H1 (cell line): ENCODE measurements at regions not wholly inside any gene's neighbourhood (a gene's known extent, or its start where the extent isn't known, plus 50 kb on each side); places are given as distances from the start of the nearest gene placed in this dataset.

Experiments
- CTCF ChIA-PET: fragments of 300-600 bp; sonication (Branson Sonifier 250); formaldehyde crosslinking; loops from one replicate; lab custom pipeline; 2021; ENCODE audit not compliant: partially characterized antibody; lab: Charles Lee
- POLR2A ChIA-PET: fragments of 300-600 bp; sonication (Branson Sonifier 250); formaldehyde crosslinking; loops from one replicate; lab custom pipeline; 2021; ENCODE audit warnings: inconsistent platforms; ENCODE audit not compliant: partially characterized antibody; lab: Charles Lee
- DNase-seq, 2 experiments: peaks; one replicate each; pipeline versions ENCODE4 v3.0.0 to v3.0.0-alpha.2; 2010 to 2022; ENCODE audit warnings: low spot score in 2 of 2, low read depth in 1 of 2, mixed read lengths in 1 of 2
- FAIRE-seq: peaks from 2 replicates; lab custom pipeline; 2011; peaks lifted over from hg19 to GRCh38; lab: Jason Lieb, UNC
- H2AFZ ChIP-seq: 2 replicates; pipeline ENCODE4 v1.8.1; 2012; ENCODE audit warnings: low read length, inconsistent platforms
- H2AK5ac ChIP-seq: 2 replicates; pipeline ENCODE4 v1.6.1; 2013; ENCODE audit warnings: low read depth, low read length
- H2BK120ac ChIP-seq: replicated peaks from 2 replicates; pipeline ENCODE3; 2013; ENCODE audit warnings: low read depth, low read length, inconsistent platforms
- H2BK12ac ChIP-seq: 2 replicates; pipeline ENCODE4 v1.6.1; 2013; ENCODE audit warnings: low read depth, low read length
- H2BK15ac ChIP-seq: 2 replicates; pipeline ENCODE4 v1.6.1; 2013; ENCODE audit warnings: low read length
- H2BK20ac ChIP-seq: 2 replicates; pipeline ENCODE4 v1.6.1; 2013; ENCODE audit warnings: low read length
- H2BK5ac ChIP-seq: 2 replicates; pipeline ENCODE4 v1.6.1; 2013; ENCODE audit warnings: low read depth, low read length
- H3K14ac ChIP-seq: 2 replicates; pipeline ENCODE4 v1.6.1; 2013; ENCODE audit warnings: inconsistent platforms; ENCODE audit not compliant: insufficient read length
- H3K18ac ChIP-seq: 2 replicates; pipeline ENCODE4 v1.6.1; 2013; ENCODE audit warnings: low read length; ENCODE audit errors: extremely low read depth
- H3K23ac ChIP-seq: 2 replicates; pipeline ENCODE4 v1.6.1; 2013; ENCODE audit warnings: inconsistent platforms; ENCODE audit not compliant: insufficient read length
- H3K23me2 ChIP-seq: 2 replicates; pipeline ENCODE4 v1.6.1; 2013; ENCODE audit warnings: low read depth, low read length
- H3K27ac ChIP-seq: 2 replicates; pipeline ENCODE4 v1.6.1; 2011; ENCODE audit warnings: low read depth, low read length, inconsistent platforms
- H3K27me3 ChIP-seq, 4 experiments: replicated peaks in 1 of 4; 1 replicate in 1 of 4; 2 replicates in 3 of 4; pipeline versions ENCODE4 v1.6.1 to v1.8.1; 2011 to 2013; ENCODE audit warnings: low read length in 3 of 4, mild to moderate bottlenecking in 3 of 4, inconsistent platforms in 2 of 4, mixed read lengths in 2 of 4, moderate library complexity in 1 of 4; ENCODE audit not compliant: control insufficient read depth in 3 of 4, insufficient read depth in 3 of 4; ENCODE audit errors: extremely low read depth in 1 of 4
- H3K36me3 ChIP-seq, 4 experiments: 2 replicates each; pipeline versions ENCODE4 v1.6.1 to v1.8.1; 2011 to 2013; ENCODE audit warnings: mild to moderate bottlenecking in 4 of 4, low read length in 3 of 4, moderate library complexity in 2 of 4, control low read depth in 1 of 4, inconsistent platforms in 1 of 4; ENCODE audit not compliant: insufficient read depth in 4 of 4, control insufficient read depth in 2 of 4
- H3K4ac ChIP-seq: replicated peaks from 2 replicates; pipeline ENCODE3; 2013; ENCODE audit warnings: low read length, low read depth, mixed read lengths, inconsistent platforms; ENCODE audit not compliant: insufficient read length
- H3K4me1 ChIP-seq, 4 experiments: replicated peaks in 1 of 4; 1 replicate in 1 of 4; 2 replicates in 3 of 4; pipeline versions ENCODE4 v1.6.1 to v1.8.1; 2011 to 2013; ENCODE audit warnings: low read length in 3 of 4, inconsistent platforms in 2 of 4, mixed read lengths in 1 of 4; ENCODE audit not compliant: insufficient read depth in 4 of 4, control insufficient read depth in 3 of 4
- H3K4me2 ChIP-seq, 2 experiments: 2 replicates each; pipeline versions ENCODE4 v1.6.1 to v1.8.1; 2011 to 2013; ENCODE audit warnings: low read depth in 2 of 2, low read length in 2 of 2, control low read depth in 1 of 2, inconsistent platforms in 1 of 2, mild to moderate bottlenecking in 1 of 2; ENCODE audit not compliant: insufficient read depth in 1 of 2
- H3K4me3 ChIP-seq, 4 experiments: fragments of 200-600, 300-600 bp in 1 of 4; sonication (generic), shearing (Covaris generic), sonication (Bioruptor Twin) in 1 of 4; 2 replicates each; pipeline versions ENCODE4 v1.5.1 to v1.8.1; 2011 to 2016; ENCODE audit warnings: low read length in 4 of 4, low read depth in 3 of 4, control low read depth in 2 of 4, inconsistent platforms in 2 of 4, mild to moderate bottlenecking in 2 of 4, mixed read lengths in 1 of 4, moderate library complexity in 1 of 4; ENCODE audit not compliant: insufficient read depth in 2 of 4; ENCODE audit errors: extremely low read depth in 1 of 4
- H3K56ac ChIP-seq: replicated peaks from 2 replicates; pipeline ENCODE3; 2013; ENCODE audit warnings: low read depth, mild to moderate bottlenecking, mixed read lengths, low read length, inconsistent platforms; ENCODE audit not compliant: insufficient read length
- H3K79me1 ChIP-seq: 2 replicates; pipeline ENCODE4 v1.6.1; 2013; ENCODE audit warnings: low read depth, low read length, control low read depth
- H3K79me2 ChIP-seq, 2 experiments: 2 replicates each; pipeline versions ENCODE4 v1.6.1 to v1.8.1; 2012 to 2013; ENCODE audit warnings: low read length in 2 of 2, mild to moderate bottlenecking in 2 of 2, inconsistent platforms in 1 of 2; ENCODE audit not compliant: insufficient read depth in 2 of 2, control insufficient read depth in 1 of 2
- H3K9ac ChIP-seq, 4 experiments: replicated peaks in 1 of 4; 1 replicate in 1 of 4; 2 replicates in 3 of 4; pipeline versions ENCODE4 v1.6.1 to v1.8.1; 2011 to 2013; ENCODE audit warnings: low read depth in 3 of 4, low read length in 3 of 4, control low read depth in 2 of 4, mild to moderate bottlenecking in 2 of 4, moderate library complexity in 2 of 4, inconsistent platforms in 1 of 4; ENCODE audit errors: extremely low read depth in 1 of 4
- H3K9me3 ChIP-seq, 2 experiments: 2 replicates each; pipeline versions ENCODE4 v1.6.1 to v1.8.1; 2012 to 2013; ENCODE audit warnings: mild to moderate bottlenecking in 2 of 2, moderate library complexity in 2 of 2, control low read depth in 1 of 2, inconsistent platforms in 1 of 2, low read depth in 1 of 2, low read length in 1 of 2, mixed read lengths in 1 of 2; ENCODE audit not compliant: insufficient read depth in 2 of 2
- H4K20me1 ChIP-seq, 2 experiments: replicated peaks in 1 of 2; 2 replicates each; pipeline versions ENCODE3 to v1.8.1; 2011 to 2013; ENCODE audit warnings: inconsistent platforms in 2 of 2, low read length in 2 of 2, mild to moderate bottlenecking in 1 of 2; ENCODE audit not compliant: insufficient read depth in 2 of 2, control insufficient read depth in 1 of 2
- H4K5ac ChIP-seq: 2 replicates; pipeline ENCODE4 v1.6.1; 2013; ENCODE audit warnings: low read length, low read depth, mixed read lengths, inconsistent platforms; ENCODE audit not compliant: insufficient read length
- H4K8ac ChIP-seq: 2 replicates; pipeline ENCODE4 v1.8.0; 2013; ENCODE audit warnings: mild to moderate bottlenecking, moderate library complexity, low read length, inconsistent platforms; ENCODE audit not compliant: insufficient read depth; ENCODE audit errors: extremely low read depth
- H4K91ac ChIP-seq: replicated peaks from 2 replicates; pipeline ENCODE3; 2013; ENCODE audit warnings: low read length, mixed read lengths, inconsistent platforms; ENCODE audit not compliant: insufficient read length
- SIN3A ChIP-seq, 2 experiments: IDR thresholded peaks in 1 of 2; conservative IDR thresholded peaks in 1 of 2; 2 replicates each; pipeline ENCODE4 v1.6.1; 2011 to 2012; ENCODE audit warnings: low read length in 2 of 2, improper control_type of control experiment in 1 of 2, low read depth in 1 of 2, mild to moderate bottlenecking in 1 of 2
- SRF ChIP-seq: IDR thresholded peaks from 2 replicates; pipeline ENCODE4 v1.6.1; 2011; ENCODE audit warnings: mild to moderate bottlenecking, low read depth, low read length, moderate library complexity

- H2BK12ac ChIP-seq: no peak overlapping the region
- H2BK15ac ChIP-seq: no peak overlapping the region
- CTCF ChIA-PET: no interaction called here
These were observed 341.8 kb upstream of the SMARCA2 start for GRCh38 chr9:1673300-1673699.

More at GRCh38 chr9:1673300-1673699, 341.8 kb upstream of the SMARCA2 start:
- Histone ChIP-seq H3K4me1 (no peaks in the 10 kb centered on the region), H3K56ac (no peak overlapping the region), H3K27ac (no peak overlapping the region), H4K8ac (no peak overlapping the region), H4K20me1 (no peaks in the 10 kb centered on the region), H3K79me2 (no peaks in the 10 kb centered on the region), H3K79me1 (no peaks in the 10 kb centered on the region), H3K4me3 (no peak overlapping the region), H4K91ac (no peak overlapping the region), H3K23ac (no peak overlapping the region), H2AFZ (no peak overlapping the region), H2BK20ac (no peak overlapping the region), H3K23me2 (no peaks in the 10 kb centered on the region), H3K27me3 (no peaks in the 10 kb centered on the region), H2BK120ac (no peak overlapping the region), H3K9me3 (peaks cover 66 to 81% of the 10 kb centered on the region in 2 experiments), H3K9ac (no peak overlapping the region), H4K5ac (no peak overlapping the region), H3K36me3 (no peaks in the 10 kb centered on the region), H3K18ac (no peak overlapping the region), H3K4me2 (no peak overlapping the region), H3K4ac (no peak overlapping the region), H2AK5ac (no peak overlapping the region), H2BK5ac (no peak overlapping the region), H3K14ac (no peak overlapping the region)
- TF ChIP-seq SIN3A (conservative IDR thresholded peaks at IDR 0.05 in 1 of 2, IDR thresholded peaks at IDR 0.05 in 1 of 2; ENCODE audit: low read depth in 1 of 2, low read length in 2 of 2) (no peak), SRF (no peak)
- POLR2A ChIA-PET: no interaction called here
- no peak for DNase-seq
- FAIRE-seq: no peak
